OCI-LY3 (cell line): ENCODE measurements at regions not wholly inside any gene's neighbourhood (a gene's known extent, or its start where the extent isn't known, plus 50 kb on each side); places are given as distances from the start of the nearest gene placed in this dataset.

ENCODE experiments used
- EZH2phosphoT487 ChIP-seq: fragments of 200-600 bp; shearing (Covaris generic); IDR thresholded peaks from 2 replicates; pipeline ENCODE4 v1.6.1; 2018; ENCODE audit warnings: antibody characterized with exemption, mixed run types, low read depth
- TF ChIP-seq, protein P1 (sequence below): fragments of 200-600, 300-600 bp; sonication (generic); IDR thresholded peaks from 2 replicates; pipeline ENCODE4 v1.5.1; 2014; ENCODE audit warnings: antibody characterized with exemption, low read length, low read depth

DNA sequence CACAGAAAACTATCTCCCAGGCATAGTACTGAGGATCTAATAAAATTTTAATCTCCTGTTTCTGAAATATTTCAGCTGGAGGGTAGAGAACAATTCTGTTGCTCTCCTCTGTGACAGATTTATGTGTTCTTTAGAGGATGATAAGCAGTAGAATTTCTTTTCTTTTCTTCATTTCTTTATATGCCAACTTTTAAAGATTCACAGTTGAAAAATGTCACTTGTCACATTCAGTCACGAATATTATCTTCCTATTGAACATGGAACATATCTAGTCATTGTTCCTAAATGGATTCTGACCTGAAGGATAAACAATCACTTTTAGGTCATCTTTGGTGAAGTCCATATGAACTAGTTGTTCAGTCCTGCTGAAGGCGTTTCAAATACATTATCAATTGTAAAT lies 585.5 kb upstream of the DPPA4 start:
- TF ChIP-seq, protein P1, sequence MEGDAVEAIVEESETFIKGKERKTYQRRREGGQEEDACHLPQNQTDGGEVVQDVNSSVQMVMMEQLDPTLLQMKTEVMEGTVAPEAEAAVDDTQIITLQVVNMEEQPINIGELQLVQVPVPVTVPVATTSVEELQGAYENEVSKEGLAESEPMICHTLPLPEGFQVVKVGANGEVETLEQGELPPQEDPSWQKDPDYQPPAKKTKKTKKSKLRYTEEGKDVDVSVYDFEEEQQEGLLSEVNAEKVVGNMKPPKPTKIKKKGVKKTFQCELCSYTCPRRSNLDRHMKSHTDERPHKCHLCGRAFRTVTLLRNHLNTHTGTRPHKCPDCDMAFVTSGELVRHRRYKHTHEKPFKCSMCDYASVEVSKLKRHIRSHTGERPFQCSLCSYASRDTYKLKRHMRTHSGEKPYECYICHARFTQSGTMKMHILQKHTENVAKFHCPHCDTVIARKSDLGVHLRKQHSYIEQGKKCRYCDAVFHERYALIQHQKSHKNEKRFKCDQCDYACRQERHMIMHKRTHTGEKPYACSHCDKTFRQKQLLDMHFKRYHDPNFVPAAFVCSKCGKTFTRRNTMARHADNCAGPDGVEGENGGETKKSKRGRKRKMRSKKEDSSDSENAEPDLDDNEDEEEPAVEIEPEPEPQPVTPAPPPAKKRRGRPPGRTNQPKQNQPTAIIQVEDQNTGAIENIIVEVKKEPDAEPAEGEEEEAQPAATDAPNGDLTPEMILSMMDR: no peak
- TF ChIP-seq EZH2phosphoT487: no peak
